ENCODE measurements at regions not wholly inside any gene's neighbourhood (a gene's known extent, or its start where the extent isn't known, plus 50 kb on each side); places are given as distances from the start of the nearest gene placed in this dataset.

GRCh38 chr11:15772981-15773380 is 583.4 kb downstream of the SOX6 start:
- H2BK12ac ChIP-seq (ENCODE audit: insufficient read length, low read depth, low read length): no peak overlapping the region
- DNase-seq: no peak
- no peaks in the 10 kb centered on the region; the same call in none of the 2 replicates for H3K27me3 Mint-ChIP-seq (ENCODE audit: low read depth)
- TF ChIP-seq CTCF (conservative IDR thresholded peaks at IDR 0.05): no peak
- no peaks in the 10 kb centered on the region for H3K27me3 ChIP-seq (ENCODE audit: insufficient read depth, low read length)
- H4K91ac ChIP-seq (ENCODE audit: insufficient read length, low read depth, low read length): no peak overlapping the region
- no peak overlapping the region for H2AFZ ChIP-seq (ENCODE audit: low read length)
- no peak overlapping the region for H3K27ac Mint-ChIP-seq
- no peak overlapping the region for H2BK20ac ChIP-seq (ENCODE audit: low read depth, low read length, poor library complexity, severe bottlenecking)
- no peak overlapping the region for H4K5ac ChIP-seq (ENCODE audit: insufficient read length, low read depth, low read length)
- H3K18ac ChIP-seq (ENCODE audit: insufficient read length, low read depth, low read length): no peak overlapping the region
- H4K8ac ChIP-seq (replicated peaks; ENCODE audit: insufficient read length, low read depth, low read length): no peak overlapping the region
- H4K20me1 ChIP-seq (ENCODE audit: control insufficient read depth, insufficient read depth, insufficient read length): no peaks in the 10 kb centered on the region
- no peak overlapping the region for H2AK5ac ChIP-seq (ENCODE audit: insufficient read length, low read length)
- H3T11ph ChIP-seq (ENCODE audit: low read length): no peak overlapping the region
- H3K79me2 ChIP-seq (ENCODE audit: insufficient read depth, low read length): no peaks in the 10 kb centered on the region
- no peak overlapping the region for H3K4me2 ChIP-seq (ENCODE audit: insufficient read depth, insufficient read length, low read length)
- H3K27ac ChIP-seq (ENCODE audit: insufficient read length, low read depth, low read length): no peak overlapping the region
- H3K4me3 Mint-ChIP-seq: no peak overlapping the region
- no peak overlapping the region for H3K9ac ChIP-seq (ENCODE audit: extremely low read depth, insufficient read length, low read length)
- H3K36me3 Mint-ChIP-seq (ENCODE audit: insufficient read depth in 1 of 3, low read depth in 3 of 3): no peaks in the 10 kb centered on the region
- no peaks in the 10 kb centered on the region for H3K23me2 ChIP-seq (ENCODE audit: insufficient read length, low read depth, low read length, poor library complexity, severe bottlenecking)
- H2BK15ac ChIP-seq (ENCODE audit: low read depth, low read length): no peak overlapping the region
- H3K9me3 ChIP-seq (ENCODE audit: control insufficient read depth, low read depth, low read length): no peaks in the 10 kb centered on the region
- H3K23ac ChIP-seq (ENCODE audit: insufficient read length, low read depth, low read length): no peak overlapping the region
- H3K9me3 Mint-ChIP-seq: no peaks in the 10 kb centered on the region
- H3K4me1 ChIP-seq (ENCODE audit: insufficient read depth, low read length): no peaks in the 10 kb centered on the region
- no peaks in the 10 kb centered on the region for H3K79me1 ChIP-seq (ENCODE audit: insufficient read depth, low read depth, low read length, poor library complexity, severe bottlenecking)
- no peak overlapping the region for H3K56ac ChIP-seq (ENCODE audit: insufficient read length, low read depth, low read length)
- H3K4me1 Mint-ChIP-seq: peaks cover 0 to 12% of the 10 kb centered on the region in 2 experiments; a peak in 2 of 4 replicates
- no peak overlapping the region for H3K4ac ChIP-seq (ENCODE audit: low read depth, low read length)
- no peak overlapping the region for H2BK5ac ChIP-seq (ENCODE audit: insufficient read length, low read length)
- no peak overlapping the region for H2BK120ac ChIP-seq (ENCODE audit: low read depth, low read length, poor library complexity, severe bottlenecking)
- no peak overlapping the region for H3K14ac ChIP-seq (ENCODE audit: insufficient read depth, low read length)

Measured in H9 (cell line).